SK-N-SH treated with all-trans-retinoic acid at 6 μM for 48 hours (cell line): ENCODE measurements at regions not wholly inside any gene's neighbourhood (a gene's known extent, or its start where the extent isn't known, plus 50 kb on each side); places are given as distances from the start of the nearest gene placed in this dataset.

Source experiments
- ATAC-seq: fragments of 200-7000 bp; cut with Tn5 transposase; 3 replicates; pipeline ENCODE4 v1.9.1; 2020; ENCODE audit warnings: mild to moderate bottlenecking, moderate library complexity
- ARNTL ChIP-seq: fragments of 450-650 bp; formaldehyde crosslinking; IDR thresholded peaks from 2 replicates; pipeline ENCODE4 v1.5.0; 2020; ENCODE audit warnings: low read depth, mild to moderate bottlenecking, moderate library complexity, borderline replicate concordance
- BACH2 ChIP-seq: fragments of 250-450 bp; sonication (Bioruptor Pico); IDR thresholded peaks from 2 replicates; pipeline ENCODE4 v1.9.0; 2021; ENCODE audit warnings: mild to moderate bottlenecking, borderline replicate concordance
- CREB5 ChIP-seq: fragments of 250-450 bp; sonication (Bioruptor Pico); IDR thresholded peaks from 2 replicates; pipeline ENCODE4 v1.5.1; 2020; ENCODE audit warnings: low read depth, mild to moderate bottlenecking, moderate library complexity
- CSDC2 ChIP-seq: fragments of 250-450 bp; sonication (Bioruptor Pico); IDR thresholded peaks from 2 replicates; pipeline ENCODE4 v1.5.0; 2020; ENCODE audit warnings: mild to moderate bottlenecking, moderate library complexity
- GLIS3 ChIP-seq: fragments of 250-450 bp; sonication (Bioruptor Pico); IDR thresholded peaks from 2 replicates; pipeline ENCODE4 v1.5.0; 2020; ENCODE audit warnings: mild to moderate bottlenecking, moderate library complexity
- ISL1 ChIP-seq: fragments of 250-450 bp; sonication (Bioruptor Pico); IDR thresholded peaks from 2 replicates; pipeline ENCODE4 v2.1.2; 2022; ENCODE audit warnings: mild to moderate bottlenecking, moderate library complexity
- OSR1 ChIP-seq: fragments of 250-450 bp; sonication (Bioruptor Pico); IDR thresholded peaks from 2 replicates; pipeline ENCODE4 v1.8.0; 2022; ENCODE audit warnings: moderate library complexity, mild to moderate bottlenecking, inconsistent platforms
- PPARA ChIP-seq: fragments of 250-450 bp; sonication (Bioruptor Pico); IDR thresholded peaks from 2 replicates; pipeline ENCODE4 v1.5.0; 2020; ENCODE audit warnings: mild to moderate bottlenecking, borderline replicate concordance
- RARB ChIP-seq: fragments of 250-450 bp; sonication (Bioruptor Pico); IDR thresholded peaks from 2 replicates; pipeline ENCODE4 v1.8.0; 2021; ENCODE audit warnings: mild to moderate bottlenecking, moderate library complexity
- SNAI2 ChIP-seq: fragments of 250-450 bp; sonication (Bioruptor Pico); IDR thresholded peaks from 2 replicates; pipeline ENCODE4 v1.5.0; 2020; ENCODE audit warnings: mild to moderate bottlenecking, moderate library complexity
- TCF4 ChIP-seq: fragments of 250-450 bp; sonication (Bioruptor Pico); IDR thresholded peaks from 2 replicates; pipeline ENCODE4 v1.8.0; 2021; ENCODE audit warnings: mild to moderate bottlenecking, moderate library complexity, borderline replicate concordance
- TOX ChIP-seq: fragments of 250-450 bp; sonication (Bioruptor Pico); IDR thresholded peaks from 2 replicates; pipeline ENCODE4 v1.8.0; 2021; ENCODE audit warnings: mild to moderate bottlenecking, moderate library complexity, borderline replicate concordance
- ZC3H10 ChIP-seq: fragments of 250-450 bp; sonication (Bioruptor Pico); IDR thresholded peaks from 2 replicates; pipeline ENCODE4 v1.5.1; 2021; ENCODE audit warnings: mild to moderate bottlenecking, moderate library complexity
- ZFP3 ChIP-seq: fragments of 250-450 bp; sonication (Bioruptor Pico); IDR thresholded peaks from 2 replicates; pipeline ENCODE4 v1.5.0; 2020; ENCODE audit warnings: mild to moderate bottlenecking, moderate library complexity
- ZFP30 ChIP-seq: fragments of 450-650 bp; formaldehyde crosslinking; IDR thresholded peaks from 2 replicates; pipeline ENCODE4 v1.5.0; 2022; ENCODE audit warnings: mild to moderate bottlenecking, moderate library complexity
- ZNF565 ChIP-seq: fragments of 450-650 bp; formaldehyde crosslinking; conservative IDR thresholded peaks from 2 replicates; pipeline ENCODE4 v1.5.0; 2020; ENCODE audit warnings: low read depth, mild to moderate bottlenecking, moderate library complexity
- ZNF70 ChIP-seq: fragments of 450-650 bp; formaldehyde crosslinking; IDR thresholded peaks from 2 replicates; pipeline ENCODE4 v1.5.0; 2020; ENCODE audit warnings: mild to moderate bottlenecking, moderate library complexity
- ZNF8 ChIP-seq: fragments of 450-650 bp; formaldehyde crosslinking; IDR thresholded peaks from 2 replicates; pipeline ENCODE4 v1.5.0; 2020; ENCODE audit warnings: mild to moderate bottlenecking, moderate library complexity
- TF ChIP-seq, protein P1 (sequence below): fragments of 250-450 bp; sonication (Bioruptor Pico); IDR thresholded peaks from 2 replicates; pipeline ENCODE4 v1.8.0; 2020; ENCODE audit warnings: mild to moderate bottlenecking, moderate library complexity, borderline replicate concordance
- TF ChIP-seq, protein P2 (sequence below): fragments of 250-450 bp; sonication (Bioruptor Pico); IDR thresholded peaks from 2 replicates; pipeline ENCODE4 v1.5.1; 2021; ENCODE audit warnings: mild to moderate bottlenecking, moderate library complexity

DNA sequence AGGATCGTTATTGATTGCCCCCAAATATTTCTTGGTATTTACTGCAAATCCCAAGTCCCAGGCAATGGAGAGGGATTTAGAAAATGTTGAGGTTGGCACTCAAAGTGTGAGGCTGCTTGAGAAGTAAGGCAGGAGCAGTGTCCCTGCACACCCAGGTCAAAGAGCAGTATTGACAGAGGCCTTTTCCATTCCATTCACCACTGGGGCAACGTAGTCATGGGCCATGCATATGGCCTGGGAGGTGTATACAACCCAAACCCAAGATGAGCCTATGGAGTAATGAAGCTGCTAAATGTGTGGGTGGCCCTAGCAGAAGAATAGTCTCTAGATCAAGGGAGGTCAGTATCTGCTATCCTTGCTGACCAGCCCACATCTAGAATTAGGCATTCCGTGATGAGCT is 245.6 kb downstream of the FOXD2 start:
- ATAC-seq = no peak
- TF ChIP-seq ZFP3 (CRISPR knock-in tag) = no peak
- no peak for TF ChIP-seq CSDC2 (CRISPR knock-in tag)
- no peak for TF ChIP-seq OSR1 (CRISPR knock-in tag)
- TF ChIP-seq, protein P1, sequence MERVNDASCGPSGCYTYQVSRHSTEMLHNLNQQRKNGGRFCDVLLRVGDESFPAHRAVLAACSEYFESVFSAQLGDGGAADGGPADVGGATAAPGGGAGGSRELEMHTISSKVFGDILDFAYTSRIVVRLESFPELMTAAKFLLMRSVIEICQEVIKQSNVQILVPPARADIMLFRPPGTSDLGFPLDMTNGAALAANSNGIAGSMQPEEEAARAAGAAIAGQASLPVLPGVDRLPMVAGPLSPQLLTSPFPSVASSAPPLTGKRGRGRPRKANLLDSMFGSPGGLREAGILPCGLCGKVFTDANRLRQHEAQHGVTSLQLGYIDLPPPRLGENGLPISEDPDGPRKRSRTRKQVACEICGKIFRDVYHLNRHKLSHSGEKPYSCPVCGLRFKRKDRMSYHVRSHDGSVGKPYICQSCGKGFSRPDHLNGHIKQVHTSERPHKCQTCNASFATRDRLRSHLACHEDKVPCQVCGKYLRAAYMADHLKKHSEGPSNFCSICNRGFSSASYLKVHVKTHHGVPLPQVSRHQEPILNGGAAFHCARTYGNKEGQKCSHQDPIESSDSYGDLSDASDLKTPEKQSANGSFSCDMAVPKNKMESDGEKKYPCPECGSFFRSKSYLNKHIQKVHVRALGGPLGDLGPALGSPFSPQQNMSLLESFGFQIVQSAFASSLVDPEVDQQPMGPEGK (CRISPR knock-in tag) = no peak
- TF ChIP-seq ZC3H10 (CRISPR knock-in tag) = no peak
- no peak for TF ChIP-seq ZNF565 (CRISPR knock-in tag)
- no peak for TF ChIP-seq ZFP30 (CRISPR knock-in tag)
- TF ChIP-seq GLIS3 (CRISPR knock-in tag) = no peak
- TF ChIP-seq, protein P2, sequence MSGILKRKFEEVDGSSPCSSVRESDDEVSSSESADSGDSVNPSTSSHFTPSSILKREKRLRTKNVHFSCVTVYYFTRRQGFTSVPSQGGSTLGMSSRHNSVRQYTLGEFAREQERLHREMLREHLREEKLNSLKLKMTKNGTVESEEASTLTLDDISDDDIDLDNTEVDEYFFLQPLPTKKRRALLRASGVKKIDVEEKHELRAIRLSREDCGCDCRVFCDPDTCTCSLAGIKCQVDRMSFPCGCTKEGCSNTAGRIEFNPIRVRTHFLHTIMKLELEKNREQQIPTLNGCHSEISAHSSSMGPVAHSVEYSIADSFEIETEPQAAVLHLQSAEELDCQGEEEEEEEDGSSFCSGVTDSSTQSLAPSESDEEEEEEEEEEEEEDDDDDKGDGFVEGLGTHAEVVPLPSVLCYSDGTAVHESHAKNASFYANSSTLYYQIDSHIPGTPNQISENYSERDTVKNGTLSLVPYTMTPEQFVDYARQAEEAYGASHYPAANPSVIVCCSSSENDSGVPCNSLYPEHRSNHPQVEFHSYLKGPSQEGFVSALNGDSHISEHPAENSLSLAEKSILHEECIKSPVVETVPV (CRISPR knock-in tag) = no peak
- no peak for TF ChIP-seq ISL1
- TF ChIP-seq PPARA = no peak
- no peak for TF ChIP-seq BACH2 (CRISPR knock-in tag)
- TF ChIP-seq ZNF8 (CRISPR knock-in tag) = no peak
- TF ChIP-seq ARNTL (CRISPR knock-in tag) = no peak

DNA sequence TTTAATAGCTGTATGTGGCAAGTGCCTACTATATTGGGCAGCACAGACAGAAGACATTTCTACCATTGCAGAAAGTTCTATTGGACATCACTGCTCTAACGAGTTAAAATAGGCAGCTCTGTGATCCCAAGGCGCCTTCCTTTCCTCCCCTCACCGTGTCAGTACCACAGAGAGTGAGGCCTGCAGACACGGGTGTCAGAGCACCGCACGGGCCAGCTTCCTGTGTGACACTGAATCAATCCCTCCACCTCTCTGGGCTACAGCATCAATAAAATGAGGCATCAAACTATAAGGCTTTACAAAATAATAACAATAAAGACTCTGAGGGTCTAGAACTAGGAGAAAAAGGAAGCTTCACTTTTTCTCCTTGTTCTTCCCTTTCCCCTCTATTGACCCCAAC is 246.7 kb downstream of the FOXD2 start:
- TF ChIP-seq ZNF70 (no peak), RARB (CRISPR knock-in tag) (no peak), GLIS3 (CRISPR knock-in tag) (no peak), ZC3H10 (CRISPR knock-in tag) (no peak), ZFP3 (CRISPR knock-in tag) (no peak), TOX (CRISPR knock-in tag) (no peak), ARNTL (CRISPR knock-in tag) (no peak)
- TF ChIP-seq, protein P1 (CRISPR knock-in tag) = no peak
- ATAC-seq = no peak

DNA sequence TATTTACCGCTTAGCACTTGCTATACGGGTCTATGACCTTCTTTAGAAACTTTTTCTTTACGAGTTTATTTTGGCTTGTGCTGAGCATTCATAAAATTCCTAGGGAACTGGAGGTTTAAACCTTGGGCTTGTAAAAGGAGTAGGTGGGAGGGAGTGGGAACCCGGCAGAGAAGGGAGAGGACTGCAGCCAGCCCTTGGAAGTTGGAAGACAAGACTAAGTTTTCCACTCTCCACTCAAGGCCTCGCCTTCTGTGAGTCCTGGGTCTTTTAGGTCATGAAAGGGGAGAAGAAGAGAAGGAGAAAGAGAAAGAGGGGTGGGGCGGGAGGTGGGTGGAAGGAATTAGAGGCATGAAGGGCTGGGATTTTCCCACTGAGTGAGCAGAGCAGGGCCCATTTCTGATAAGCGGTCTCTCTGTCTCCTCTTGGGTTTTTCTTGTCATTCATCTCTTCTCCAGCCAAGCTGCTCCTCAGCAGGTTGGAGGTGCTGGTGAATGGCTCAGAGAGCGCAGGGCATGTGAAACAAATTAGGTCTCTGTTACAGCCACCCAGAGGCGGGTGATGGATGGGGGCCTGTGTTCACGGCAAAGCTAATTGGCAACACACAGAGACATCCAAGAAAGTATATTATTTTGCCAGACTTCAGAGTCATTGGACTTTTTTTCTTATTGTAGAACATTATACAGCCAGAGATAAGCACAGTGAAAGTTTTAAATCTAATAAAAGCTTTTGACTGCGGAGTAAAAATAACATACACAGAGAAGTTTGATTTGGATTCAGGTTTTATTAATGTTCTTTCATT is 247.3 kb downstream of the FOXD2 start:
- TF ChIP-seq PPARA (no peak), ISL1 (peak; percentile 55), TCF4 (CRISPR knock-in tag) (peak; percentile 24; the same call in 1 of the 2 replicates), TOX (CRISPR knock-in tag) (no peak)

GRCh38 chr1:47685763-47686066 is 247.9 kb downstream of the FOXD2 start:
- ATAC-seq = no peak
- TF ChIP-seq ZFP3 (CRISPR knock-in tag) (no peak), RARB (CRISPR knock-in tag) (no peak), GLIS3 (CRISPR knock-in tag) (no peak), ZC3H10 (CRISPR knock-in tag) (no peak), SNAI2 (CRISPR knock-in tag) (no peak), TOX (CRISPR knock-in tag) (no peak), BACH2 (CRISPR knock-in tag) (no peak), TCF4 (CRISPR knock-in tag) (no peak), ISL1 (no peak), ZNF565 (CRISPR knock-in tag) (no peak), ARNTL (CRISPR knock-in tag) (no peak), CREB5 (CRISPR knock-in tag) (no peak), PPARA (no peak)
- TF ChIP-seq, protein P1 (CRISPR knock-in tag) = no peak

More for the DNA sequence above, 247.3 kb downstream of the FOXD2 start:
- ATAC-seq = no peak; the same call in 2 of the 3 replicates
